Hepatocyte (in vitro differentiated cells): ENCODE measurements at regions not wholly inside any gene's neighbourhood (a gene's known extent, or its start where the extent isn't known, plus 50 kb on each side); places are given as distances from the start of the nearest gene placed in this dataset.

Source experiments
- EZH2phosphoT487 ChIP-seq: fragments of 200-600 bp; sonication (generic); IDR thresholded peaks from one replicate; pipeline ENCODE4 v1.6.1; 2018; ENCODE audit warnings: antibody characterized with exemption, mild to moderate bottlenecking, low read depth, moderate library complexity; ENCODE audit not compliant: unreplicated experiment, severe bottlenecking
- TF ChIP-seq, protein P1 (sequence below): fragments of 200-600 bp; sonication (generic); IDR thresholded peaks from 2 replicates; pipeline ENCODE4 v1.5.1; 2016; ENCODE audit warnings: antibody characterized with exemption, mild to moderate bottlenecking; ENCODE audit not compliant: poor library complexity

DNA sequence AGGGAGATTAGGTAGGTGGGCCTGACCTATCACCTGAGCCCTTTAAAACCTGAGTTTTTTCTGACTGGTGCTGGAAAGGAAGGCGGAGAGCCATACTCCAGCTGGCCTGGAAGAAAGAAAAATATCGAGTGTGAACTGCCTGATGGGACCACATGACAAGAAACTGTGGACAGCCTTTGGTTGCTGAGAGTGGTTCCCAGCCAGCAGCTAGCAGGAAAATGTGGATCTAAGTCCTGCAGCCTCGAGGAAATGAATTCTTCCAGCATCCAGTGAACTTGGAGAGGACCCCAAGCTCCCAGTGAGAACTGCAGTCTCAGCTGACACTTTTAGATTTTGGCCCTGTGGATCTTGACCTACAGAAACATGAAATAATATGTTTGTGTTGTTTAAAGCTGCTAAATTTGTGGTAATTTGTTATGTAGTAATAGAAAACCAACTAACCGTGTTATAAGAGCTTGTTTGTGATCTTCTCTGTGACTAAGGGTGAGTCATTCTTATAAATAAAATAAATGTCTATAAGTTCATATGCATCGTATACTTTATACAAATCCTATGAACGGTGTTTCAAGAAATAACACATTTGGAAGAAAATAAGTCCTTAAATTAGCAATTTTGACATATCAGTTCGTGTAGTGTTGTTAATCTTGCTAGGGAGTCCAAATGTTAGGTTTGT is 359.6 kb downstream of the BMP4 start:
- TF ChIP-seq, protein P1, sequence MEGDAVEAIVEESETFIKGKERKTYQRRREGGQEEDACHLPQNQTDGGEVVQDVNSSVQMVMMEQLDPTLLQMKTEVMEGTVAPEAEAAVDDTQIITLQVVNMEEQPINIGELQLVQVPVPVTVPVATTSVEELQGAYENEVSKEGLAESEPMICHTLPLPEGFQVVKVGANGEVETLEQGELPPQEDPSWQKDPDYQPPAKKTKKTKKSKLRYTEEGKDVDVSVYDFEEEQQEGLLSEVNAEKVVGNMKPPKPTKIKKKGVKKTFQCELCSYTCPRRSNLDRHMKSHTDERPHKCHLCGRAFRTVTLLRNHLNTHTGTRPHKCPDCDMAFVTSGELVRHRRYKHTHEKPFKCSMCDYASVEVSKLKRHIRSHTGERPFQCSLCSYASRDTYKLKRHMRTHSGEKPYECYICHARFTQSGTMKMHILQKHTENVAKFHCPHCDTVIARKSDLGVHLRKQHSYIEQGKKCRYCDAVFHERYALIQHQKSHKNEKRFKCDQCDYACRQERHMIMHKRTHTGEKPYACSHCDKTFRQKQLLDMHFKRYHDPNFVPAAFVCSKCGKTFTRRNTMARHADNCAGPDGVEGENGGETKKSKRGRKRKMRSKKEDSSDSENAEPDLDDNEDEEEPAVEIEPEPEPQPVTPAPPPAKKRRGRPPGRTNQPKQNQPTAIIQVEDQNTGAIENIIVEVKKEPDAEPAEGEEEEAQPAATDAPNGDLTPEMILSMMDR: no peak
- no peak for TF ChIP-seq EZH2phosphoT487
